ENCODE measurements at regions not wholly inside any gene's neighbourhood (a gene's known extent, or its start where the extent isn't known, plus 50 kb on each side); places are given as distances from the start of the nearest gene placed in this dataset.

DNA sequence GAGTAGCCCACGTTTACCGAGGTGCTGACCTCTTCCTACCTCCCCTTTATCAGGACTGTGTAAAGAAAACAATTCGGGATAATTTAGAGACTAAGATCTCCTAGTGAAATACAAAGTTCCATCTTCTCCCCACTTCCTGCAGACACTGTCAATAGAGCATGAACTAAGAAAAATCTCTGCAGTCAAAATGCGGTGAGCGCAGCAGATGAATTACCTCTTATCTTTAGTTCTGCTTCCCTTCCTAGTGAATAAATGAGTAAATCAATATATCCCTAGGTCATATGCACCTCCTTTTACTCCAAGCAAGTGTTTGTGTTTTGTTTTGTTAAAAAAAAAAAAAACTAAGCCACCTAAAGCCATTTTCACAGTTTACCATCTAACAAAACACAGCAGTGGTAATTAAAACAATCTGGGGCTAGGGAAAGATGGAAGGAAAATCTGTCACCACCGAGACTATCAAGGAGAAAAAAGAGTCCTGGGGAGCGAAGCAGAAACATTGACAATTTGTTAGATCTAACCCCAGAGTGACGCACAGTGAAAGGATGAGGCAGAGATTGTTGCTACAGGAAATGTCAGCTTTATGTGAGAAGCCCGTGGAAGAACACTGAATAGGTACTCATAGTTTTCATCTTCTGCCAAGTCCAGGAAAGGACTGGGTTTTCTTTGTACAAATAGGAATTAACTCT lies 159.4 kb upstream of the SPTLC3 start:
- TF ChIP-seq, protein P1, sequence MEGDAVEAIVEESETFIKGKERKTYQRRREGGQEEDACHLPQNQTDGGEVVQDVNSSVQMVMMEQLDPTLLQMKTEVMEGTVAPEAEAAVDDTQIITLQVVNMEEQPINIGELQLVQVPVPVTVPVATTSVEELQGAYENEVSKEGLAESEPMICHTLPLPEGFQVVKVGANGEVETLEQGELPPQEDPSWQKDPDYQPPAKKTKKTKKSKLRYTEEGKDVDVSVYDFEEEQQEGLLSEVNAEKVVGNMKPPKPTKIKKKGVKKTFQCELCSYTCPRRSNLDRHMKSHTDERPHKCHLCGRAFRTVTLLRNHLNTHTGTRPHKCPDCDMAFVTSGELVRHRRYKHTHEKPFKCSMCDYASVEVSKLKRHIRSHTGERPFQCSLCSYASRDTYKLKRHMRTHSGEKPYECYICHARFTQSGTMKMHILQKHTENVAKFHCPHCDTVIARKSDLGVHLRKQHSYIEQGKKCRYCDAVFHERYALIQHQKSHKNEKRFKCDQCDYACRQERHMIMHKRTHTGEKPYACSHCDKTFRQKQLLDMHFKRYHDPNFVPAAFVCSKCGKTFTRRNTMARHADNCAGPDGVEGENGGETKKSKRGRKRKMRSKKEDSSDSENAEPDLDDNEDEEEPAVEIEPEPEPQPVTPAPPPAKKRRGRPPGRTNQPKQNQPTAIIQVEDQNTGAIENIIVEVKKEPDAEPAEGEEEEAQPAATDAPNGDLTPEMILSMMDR (IDR thresholded peaks at IDR 0.05) = no peak
- TF ChIP-seq ZNF121 (CRISPR knock-in tag; IDR thresholded peaks at IDR 0.05) (no peak), FOXJ3 (CRISPR knock-in tag; IDR thresholded peaks at IDR 0.05; ENCODE audit: borderline replicate concordance) (no peak), TCF7 (CRISPR knock-in tag; IDR thresholded peaks at IDR 0.05; ENCODE audit: low read depth) (no peak)
- TF ChIP-seq, protein P2, sequence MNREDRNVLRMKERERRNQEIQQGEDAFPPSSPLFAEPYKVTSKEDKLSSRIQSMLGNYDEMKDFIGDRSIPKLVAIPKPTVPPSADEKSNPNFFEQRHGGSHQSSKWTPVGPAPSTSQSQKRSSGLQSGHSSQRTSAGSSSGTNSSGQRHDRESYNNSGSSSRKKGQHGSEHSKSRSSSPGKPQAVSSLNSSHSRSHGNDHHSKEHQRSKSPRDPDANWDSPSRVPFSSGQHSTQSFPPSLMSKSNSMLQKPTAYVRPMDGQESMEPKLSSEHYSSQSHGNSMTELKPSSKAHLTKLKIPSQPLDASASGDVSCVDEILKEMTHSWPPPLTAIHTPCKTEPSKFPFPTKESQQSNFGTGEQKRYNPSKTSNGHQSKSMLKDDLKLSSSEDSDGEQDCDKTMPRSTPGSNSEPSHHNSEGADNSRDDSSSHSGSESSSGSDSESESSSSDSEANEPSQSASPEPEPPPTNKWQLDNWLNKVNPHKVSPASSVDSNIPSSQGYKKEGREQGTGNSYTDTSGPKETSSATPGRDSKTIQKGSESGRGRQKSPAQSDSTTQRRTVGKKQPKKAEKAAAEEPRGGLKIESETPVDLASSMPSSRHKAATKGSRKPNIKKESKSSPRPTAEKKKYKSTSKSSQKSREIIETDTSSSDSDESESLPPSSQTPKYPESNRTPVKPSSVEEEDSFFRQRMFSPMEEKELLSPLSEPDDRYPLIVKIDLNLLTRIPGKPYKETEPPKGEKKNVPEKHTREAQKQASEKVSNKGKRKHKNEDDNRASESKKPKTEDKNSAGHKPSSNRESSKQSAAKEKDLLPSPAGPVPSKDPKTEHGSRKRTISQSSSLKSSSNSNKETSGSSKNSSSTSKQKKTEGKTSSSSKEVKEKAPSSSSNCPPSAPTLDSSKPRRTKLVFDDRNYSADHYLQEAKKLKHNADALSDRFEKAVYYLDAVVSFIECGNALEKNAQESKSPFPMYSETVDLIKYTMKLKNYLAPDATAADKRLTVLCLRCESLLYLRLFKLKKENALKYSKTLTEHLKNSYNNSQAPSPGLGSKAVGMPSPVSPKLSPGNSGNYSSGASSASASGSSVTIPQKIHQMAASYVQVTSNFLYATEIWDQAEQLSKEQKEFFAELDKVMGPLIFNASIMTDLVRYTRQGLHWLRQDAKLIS (CRISPR knock-in tag; IDR thresholded peaks at IDR 0.05; ENCODE audit: borderline replicate concordance) = no peak
- TF ChIP-seq, protein P3, sequence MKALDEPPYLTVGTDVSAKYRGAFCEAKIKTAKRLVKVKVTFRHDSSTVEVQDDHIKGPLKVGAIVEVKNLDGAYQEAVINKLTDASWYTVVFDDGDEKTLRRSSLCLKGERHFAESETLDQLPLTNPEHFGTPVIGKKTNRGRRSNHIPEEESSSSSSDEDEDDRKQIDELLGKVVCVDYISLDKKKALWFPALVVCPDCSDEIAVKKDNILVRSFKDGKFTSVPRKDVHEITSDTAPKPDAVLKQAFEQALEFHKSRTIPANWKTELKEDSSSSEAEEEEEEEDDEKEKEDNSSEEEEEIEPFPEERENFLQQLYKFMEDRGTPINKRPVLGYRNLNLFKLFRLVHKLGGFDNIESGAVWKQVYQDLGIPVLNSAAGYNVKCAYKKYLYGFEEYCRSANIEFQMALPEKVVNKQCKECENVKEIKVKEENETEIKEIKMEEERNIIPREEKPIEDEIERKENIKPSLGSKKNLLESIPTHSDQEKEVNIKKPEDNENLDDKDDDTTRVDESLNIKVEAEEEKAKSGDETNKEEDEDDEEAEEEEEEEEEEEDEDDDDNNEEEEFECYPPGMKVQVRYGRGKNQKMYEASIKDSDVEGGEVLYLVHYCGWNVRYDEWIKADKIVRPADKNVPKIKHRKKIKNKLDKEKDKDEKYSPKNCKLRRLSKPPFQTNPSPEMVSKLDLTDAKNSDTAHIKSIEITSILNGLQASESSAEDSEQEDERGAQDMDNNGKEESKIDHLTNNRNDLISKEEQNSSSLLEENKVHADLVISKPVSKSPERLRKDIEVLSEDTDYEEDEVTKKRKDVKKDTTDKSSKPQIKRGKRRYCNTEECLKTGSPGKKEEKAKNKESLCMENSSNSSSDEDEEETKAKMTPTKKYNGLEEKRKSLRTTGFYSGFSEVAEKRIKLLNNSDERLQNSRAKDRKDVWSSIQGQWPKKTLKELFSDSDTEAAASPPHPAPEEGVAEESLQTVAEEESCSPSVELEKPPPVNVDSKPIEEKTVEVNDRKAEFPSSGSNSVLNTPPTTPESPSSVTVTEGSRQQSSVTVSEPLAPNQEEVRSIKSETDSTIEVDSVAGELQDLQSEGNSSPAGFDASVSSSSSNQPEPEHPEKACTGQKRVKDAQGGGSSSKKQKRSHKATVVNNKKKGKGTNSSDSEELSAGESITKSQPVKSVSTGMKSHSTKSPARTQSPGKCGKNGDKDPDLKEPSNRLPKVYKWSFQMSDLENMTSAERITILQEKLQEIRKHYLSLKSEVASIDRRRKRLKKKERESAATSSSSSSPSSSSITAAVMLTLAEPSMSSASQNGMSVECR (CRISPR knock-in tag; IDR thresholded peaks at IDR 0.05; ENCODE audit: borderline replicate concordance) = no peak
- TF ChIP-seq, protein P4, sequence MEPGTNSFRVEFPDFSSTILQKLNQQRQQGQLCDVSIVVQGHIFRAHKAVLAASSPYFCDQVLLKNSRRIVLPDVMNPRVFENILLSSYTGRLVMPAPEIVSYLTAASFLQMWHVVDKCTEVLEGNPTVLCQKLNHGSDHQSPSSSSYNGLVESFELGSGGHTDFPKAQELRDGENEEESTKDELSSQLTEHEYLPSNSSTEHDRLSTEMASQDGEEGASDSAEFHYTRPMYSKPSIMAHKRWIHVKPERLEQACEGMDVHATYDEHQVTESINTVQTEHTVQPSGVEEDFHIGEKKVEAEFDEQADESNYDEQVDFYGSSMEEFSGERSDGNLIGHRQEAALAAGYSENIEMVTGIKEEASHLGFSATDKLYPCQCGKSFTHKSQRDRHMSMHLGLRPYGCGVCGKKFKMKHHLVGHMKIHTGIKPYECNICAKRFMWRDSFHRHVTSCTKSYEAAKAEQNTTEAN (CRISPR knock-in tag; IDR thresholded peaks at IDR 0.05) = no peak
- TF ChIP-seq, protein P5, sequence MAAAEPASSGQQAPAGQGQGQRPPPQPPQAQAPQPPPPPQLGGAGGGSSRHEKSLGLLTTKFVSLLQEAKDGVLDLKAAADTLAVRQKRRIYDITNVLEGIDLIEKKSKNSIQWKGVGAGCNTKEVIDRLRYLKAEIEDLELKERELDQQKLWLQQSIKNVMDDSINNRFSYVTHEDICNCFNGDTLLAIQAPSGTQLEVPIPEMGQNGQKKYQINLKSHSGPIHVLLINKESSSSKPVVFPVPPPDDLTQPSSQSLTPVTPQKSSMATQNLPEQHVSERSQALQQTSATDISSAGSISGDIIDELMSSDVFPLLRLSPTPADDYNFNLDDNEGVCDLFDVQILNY (CRISPR knock-in tag; IDR thresholded peaks at IDR 0.05) = no peak

Measured in WTC11 (cell line).